ENCODE measurements at regions not wholly inside any gene's neighbourhood (a gene's known extent, or its start where the extent isn't known, plus 50 kb on each side); places are given as distances from the start of the nearest gene placed in this dataset.

DNA sequence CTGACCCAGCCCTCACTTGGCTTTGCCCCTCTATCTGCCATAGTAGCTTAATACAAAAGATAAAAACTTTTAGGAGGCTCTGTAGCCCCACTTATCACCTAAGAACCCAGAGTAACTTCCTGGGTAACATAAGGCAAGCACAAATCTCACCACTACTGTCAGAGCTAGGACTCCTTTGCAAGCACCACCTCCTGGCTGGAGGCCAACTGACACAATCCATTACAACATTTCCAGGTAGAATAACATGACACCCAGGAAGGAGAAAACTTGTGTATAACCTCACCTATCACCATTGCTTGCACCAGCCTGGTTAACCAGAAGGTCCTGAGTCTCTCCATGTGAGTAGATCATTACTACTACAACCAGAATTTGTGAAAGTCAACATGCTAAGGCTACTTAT, 230.0 kb downstream of the TUSC7 start:
- no peak overlapping the region for H2AFZ ChIP-seq
- H4K20me1 ChIP-seq (ENCODE audit: insufficient read depth): no peaks in the 10 kb centered on the region
- CTCF ChIA-PET: no interaction called here
- DNase-seq: no peak
- H3K27me3 ChIP-seq (ENCODE audit: insufficient read depth, low read depth): no peaks in the 10 kb centered on the region
- TF ChIP-seq, protein P1, sequence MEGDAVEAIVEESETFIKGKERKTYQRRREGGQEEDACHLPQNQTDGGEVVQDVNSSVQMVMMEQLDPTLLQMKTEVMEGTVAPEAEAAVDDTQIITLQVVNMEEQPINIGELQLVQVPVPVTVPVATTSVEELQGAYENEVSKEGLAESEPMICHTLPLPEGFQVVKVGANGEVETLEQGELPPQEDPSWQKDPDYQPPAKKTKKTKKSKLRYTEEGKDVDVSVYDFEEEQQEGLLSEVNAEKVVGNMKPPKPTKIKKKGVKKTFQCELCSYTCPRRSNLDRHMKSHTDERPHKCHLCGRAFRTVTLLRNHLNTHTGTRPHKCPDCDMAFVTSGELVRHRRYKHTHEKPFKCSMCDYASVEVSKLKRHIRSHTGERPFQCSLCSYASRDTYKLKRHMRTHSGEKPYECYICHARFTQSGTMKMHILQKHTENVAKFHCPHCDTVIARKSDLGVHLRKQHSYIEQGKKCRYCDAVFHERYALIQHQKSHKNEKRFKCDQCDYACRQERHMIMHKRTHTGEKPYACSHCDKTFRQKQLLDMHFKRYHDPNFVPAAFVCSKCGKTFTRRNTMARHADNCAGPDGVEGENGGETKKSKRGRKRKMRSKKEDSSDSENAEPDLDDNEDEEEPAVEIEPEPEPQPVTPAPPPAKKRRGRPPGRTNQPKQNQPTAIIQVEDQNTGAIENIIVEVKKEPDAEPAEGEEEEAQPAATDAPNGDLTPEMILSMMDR (conservative IDR thresholded peaks at IDR 0.05): no peak
- TF ChIP-seq EZH2 (IDR thresholded peaks at IDR 0.05; ENCODE audit: low read depth): no peak
- intact Hi-C loops (cut with micrococcal nuclease; ENCODE audit: unreplicated experiment): no loop called here
- H3K9me2 ChIP-seq (ENCODE audit: insufficient read depth): no peaks in the 10 kb centered on the region; the same call in 1 of the 2 replicates
- POLR2A ChIA-PET (ENCODE audit: unreplicated experiment): interaction anchor here (0.6 kb wide), 2 partner anchors 25 to 1392 kb away, joined by 3 to 5 read pairs; no protein-coding TSS in a partner anchor
- H3K36me3 ChIP-seq (ENCODE audit: low read depth): no peaks in the 10 kb centered on the region
- no peaks in the 10 kb centered on the region for H3K4me1 ChIP-seq (replicated peaks; ENCODE audit: insufficient read depth)
- no peaks in the 10 kb centered on the region for H3K9me3 ChIP-seq (ENCODE audit: insufficient read depth, low read depth)
- no peaks in the 10 kb centered on the region for H3K79me2 ChIP-seq (ENCODE audit: low read depth)
- no peak overlapping the region for H3K4me3 ChIP-seq
- no peaks in the 10 kb centered on the region for H3F3A ChIP-seq (ENCODE audit: insufficient read depth, low read depth)
- H3K27ac ChIP-seq: no peak overlapping the region
- no TSS peak for BruUV-seq (replicated peaks)
- H3K4me2 ChIP-seq: no peak overlapping the region

DNA sequence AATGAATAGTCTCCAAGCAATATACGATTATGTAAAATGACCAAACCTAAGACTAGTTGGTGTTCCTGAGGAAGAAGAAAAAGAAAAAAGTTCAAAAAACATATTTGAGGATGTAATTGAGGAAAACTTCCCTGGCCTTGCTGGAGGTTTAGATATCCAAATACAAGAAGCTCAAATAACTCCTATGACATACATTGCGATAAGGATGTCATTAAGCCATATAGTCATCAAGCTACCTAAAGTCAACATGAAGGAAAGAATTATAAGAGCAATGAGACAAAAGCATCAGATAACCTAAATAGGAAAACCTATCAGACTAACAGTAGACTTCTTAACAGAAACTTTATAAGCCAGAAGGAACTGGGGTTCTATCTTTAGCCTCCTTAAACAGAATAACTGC, 231.1 kb downstream of the TUSC7 start:
- Histone ChIP-seq H3F3A (ENCODE audit: insufficient read depth, low read depth) (no peaks in the 10 kb centered on the region), H2AFZ (no peak overlapping the region), H3K4me1 (replicated peaks; ENCODE audit: insufficient read depth) (no peaks in the 10 kb centered on the region), H3K9me2 (ENCODE audit: insufficient read depth) (no peaks in the 10 kb centered on the region; the same call in 1 of the 2 replicates), H3K36me3 (ENCODE audit: low read depth) (no peaks in the 10 kb centered on the region), H3K27me3 (ENCODE audit: insufficient read depth, low read depth) (no peaks in the 10 kb centered on the region), H3K4me2 (no peak overlapping the region), H3K27ac (no peak overlapping the region), H3K4me3 (no peak overlapping the region), H3K9me3 (ENCODE audit: insufficient read depth, low read depth) (no peaks in the 10 kb centered on the region), H4K20me1 (ENCODE audit: insufficient read depth) (no peaks in the 10 kb centered on the region), H3K79me2 (ENCODE audit: low read depth) (no peaks in the 10 kb centered on the region)
- intact Hi-C loops (cut with micrococcal nuclease; ENCODE audit: unreplicated experiment): no loop called here
- ChIA-PET CTCF (no interaction called here), POLR2A (ENCODE audit: unreplicated experiment) (no interaction called here)
- no TSS peak for BruUV-seq (replicated peaks)
- DNase-seq: no peak
- TF ChIP-seq, protein P1 (conservative IDR thresholded peaks at IDR 0.05): no peak
- TF ChIP-seq EZH2 (IDR thresholded peaks at IDR 0.05; ENCODE audit: low read depth): no peak

DNA sequence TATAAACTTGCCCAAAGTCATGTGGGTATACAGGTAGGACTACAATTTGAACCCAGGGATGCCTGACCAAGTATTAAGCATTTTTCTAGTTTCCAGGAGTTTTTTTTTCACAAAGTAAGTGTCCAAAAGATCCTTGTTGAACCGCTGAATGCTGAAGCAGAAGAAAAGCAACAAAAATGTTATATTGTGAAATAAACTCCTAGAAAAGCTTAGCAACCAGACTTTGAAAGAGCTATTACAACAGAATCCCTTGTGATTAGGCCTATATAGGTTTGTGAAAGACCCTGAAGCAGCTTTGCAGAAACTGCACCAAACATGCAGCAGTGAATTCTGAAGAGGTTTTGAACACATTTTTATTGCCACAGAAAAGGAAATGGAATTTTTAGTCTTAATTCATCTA, 236.8 kb downstream of the TUSC7 start:
- Histone ChIP-seq H3K4me1 (replicated peaks; ENCODE audit: insufficient read depth) (no peaks in the 10 kb centered on the region), H3K4me3 (no peak overlapping the region), H3K27me3 (ENCODE audit: insufficient read depth, low read depth) (no peaks in the 10 kb centered on the region), H3K4me2 (no peak overlapping the region), H2AFZ (no peak overlapping the region), H3K9me3 (ENCODE audit: insufficient read depth, low read depth) (no peaks in the 10 kb centered on the region), H3F3A (ENCODE audit: insufficient read depth, low read depth) (no peaks in the 10 kb centered on the region), H3K36me3 (ENCODE audit: low read depth) (no peaks in the 10 kb centered on the region), H4K20me1 (ENCODE audit: insufficient read depth) (peaks cover 4% of the 10 kb centered on the region; the same call in 1 of the 2 replicates), H3K9me2 (ENCODE audit: insufficient read depth) (no peaks in the 10 kb centered on the region), H3K27ac (no peak overlapping the region), H3K79me2 (ENCODE audit: low read depth) (no peaks in the 10 kb centered on the region)
- ChIA-PET CTCF (no interaction called here), POLR2A (ENCODE audit: unreplicated experiment) (no interaction called here)
- TF ChIP-seq EZH2 (IDR thresholded peaks at IDR 0.05; ENCODE audit: low read depth): no peak
- TF ChIP-seq, protein P1 (conservative IDR thresholded peaks at IDR 0.05): no peak
- no TSS peak for BruUV-seq (replicated peaks)
- intact Hi-C loops (cut with micrococcal nuclease; ENCODE audit: unreplicated experiment): no loop called here
- DNase-seq: no peak

Data from PC-9 (cell line).